ENCODE measurements at regions not wholly inside any gene's neighbourhood (a gene's known extent, or its start where the extent isn't known, plus 50 kb on each side); places are given as distances from the start of the nearest gene placed in this dataset.
"Not testable (repeated sequence)": the region's sequence is repeated elsewhere in the genome, so short reads cannot be mapped to it uniquely, and the experiment has no call there.

GRCh38 chr7:118949031-118949430, 724.5 kb downstream of the ANKRD7 start:
- Histone ChIP-seq H3F3A (ENCODE audit: insufficient read depth) (no peaks in the 10 kb centered on the region), H3K36me3 (ENCODE audit: low read length) (no peaks in the 10 kb centered on the region), H2AFZ (ENCODE audit: low read depth, low read length, severe bottlenecking) (no peak overlapping the region), H3K4me2 (ENCODE audit: low read depth, low read length, poor library complexity, severe bottlenecking) (no peak overlapping the region), H3K4me3 (ENCODE audit: insufficient read depth, low read length, poor library complexity, severe bottlenecking) (no peak overlapping the region), H4K20me1 (ENCODE audit: low read depth, low read length) (no peaks in the 10 kb centered on the region), H3K79me2 (ENCODE audit: insufficient read depth, low read length) (no peaks in the 10 kb centered on the region), H3K9me2 (replicated peaks; ENCODE audit: insufficient read depth, low read length) (no peaks in the 10 kb centered on the region), H3K27ac (ENCODE audit: low read depth, low read length) (no peak overlapping the region), H3K27me3 (ENCODE audit: low read length) (no peaks in the 10 kb centered on the region), H3K9me3 (ENCODE audit: insufficient read depth, low read length) (no peaks in the 10 kb centered on the region), H3K9ac (ENCODE audit: low read length) (no peak overlapping the region)
- TF ChIP-seq EZH2phosphoT487 (conservative IDR thresholded peaks at IDR 0.05; ENCODE audit: low read length) = no peak
- TF ChIP-seq CTCF (IDR thresholded peaks at IDR 0.05; ENCODE audit: insufficient read depth, low read length, poor library complexity, severe bottlenecking) = no peak

GRCh38 chr7:118956285-118956684, 731.8 kb downstream of the ANKRD7 start:
- H3K9me2 ChIP-seq (replicated peaks; ENCODE audit: insufficient read depth, low read length); H2AFZ ChIP-seq (ENCODE audit: low read depth, low read length, severe bottlenecking); H3K27ac ChIP-seq (ENCODE audit: low read depth, low read length); H3K9ac ChIP-seq (ENCODE audit: low read length); H4K20me1 ChIP-seq (ENCODE audit: low read depth, low read length); H3K36me3 ChIP-seq (ENCODE audit: low read length); H3K79me2 ChIP-seq (ENCODE audit: insufficient read depth, low read length); H3K4me3 ChIP-seq (ENCODE audit: insufficient read depth, low read length, poor library complexity, severe bottlenecking); H3K27me3 ChIP-seq (ENCODE audit: low read length); H3F3A ChIP-seq (ENCODE audit: insufficient read depth); H3K9me3 ChIP-seq (ENCODE audit: insufficient read depth, low read length); H3K4me2 ChIP-seq (ENCODE audit: low read depth, low read length, poor library complexity, severe bottlenecking): not testable (repeated sequence)

- TF ChIP-seq EZH2phosphoT487 (conservative IDR thresholded peaks at IDR 0.05; ENCODE audit: low read length) = no peak
- no peak for TF ChIP-seq CTCF (IDR thresholded peaks at IDR 0.05; ENCODE audit: insufficient read depth, low read length, poor library complexity, severe bottlenecking)
- no peak overlapping the region for H3K4me2 ChIP-seq (ENCODE audit: low read depth, low read length, poor library complexity, severe bottlenecking)
- no peak overlapping the region for H3K4me3 ChIP-seq (ENCODE audit: insufficient read depth, low read length, poor library complexity, severe bottlenecking)
- H3K9ac ChIP-seq (ENCODE audit: low read length) = no peak overlapping the region
- no peaks in the 10 kb centered on the region for H4K20me1 ChIP-seq (ENCODE audit: low read depth, low read length)
- no peaks in the 10 kb centered on the region for H3F3A ChIP-seq (ENCODE audit: insufficient read depth)
- H3K9me3 ChIP-seq (ENCODE audit: insufficient read depth, low read length) = no peaks in the 10 kb centered on the region
- H3K27ac ChIP-seq (ENCODE audit: low read depth, low read length) = no peak overlapping the region
- no peak overlapping the region for H2AFZ ChIP-seq (ENCODE audit: low read depth, low read length, severe bottlenecking)
- H3K36me3 ChIP-seq (ENCODE audit: low read length) = no peaks in the 10 kb centered on the region
- H3K79me2 ChIP-seq (ENCODE audit: insufficient read depth, low read length) = no peaks in the 10 kb centered on the region
- no peaks in the 10 kb centered on the region for H3K27me3 ChIP-seq (ENCODE audit: low read length)
- no peaks in the 10 kb centered on the region for H3K9me2 ChIP-seq (replicated peaks; ENCODE audit: insufficient read depth, low read length)
Measured at GRCh38 chr7:118969370-118969769, 744.9 kb downstream of the ANKRD7 start.

GRCh38 chr7:118971706-118972105, 747.2 kb downstream of the ANKRD7 start:
- Histone ChIP-seq H3K4me2 (ENCODE audit: low read depth, low read length, poor library complexity, severe bottlenecking) (no peak overlapping the region), H3K79me2 (ENCODE audit: insufficient read depth, low read length) (no peaks in the 10 kb centered on the region), H3F3A (ENCODE audit: insufficient read depth) (no peaks in the 10 kb centered on the region), H3K9me3 (ENCODE audit: insufficient read depth, low read length) (no peaks in the 10 kb centered on the region), H3K27me3 (ENCODE audit: low read length) (no peaks in the 10 kb centered on the region), H4K20me1 (ENCODE audit: low read depth, low read length) (no peaks in the 10 kb centered on the region), H3K36me3 (ENCODE audit: low read length) (no peaks in the 10 kb centered on the region), H2AFZ (ENCODE audit: low read depth, low read length, severe bottlenecking) (no peak overlapping the region), H3K9ac (ENCODE audit: low read length) (no peak overlapping the region), H3K9me2 (replicated peaks; ENCODE audit: insufficient read depth, low read length) (no peaks in the 10 kb centered on the region), H3K4me3 (ENCODE audit: insufficient read depth, low read length, poor library complexity, severe bottlenecking) (no peak overlapping the region), H3K27ac (ENCODE audit: low read depth, low read length) (no peak overlapping the region)
- TF ChIP-seq CTCF (IDR thresholded peaks at IDR 0.05; ENCODE audit: insufficient read depth, low read length, poor library complexity, severe bottlenecking) = no peak
- no peak for TF ChIP-seq EZH2phosphoT487 (conservative IDR thresholded peaks at IDR 0.05; ENCODE audit: low read length)
